GM06990 (cell line): ENCODE measurements at regions not wholly inside any gene's neighbourhood (a gene's known extent, or its start where the extent isn't known, plus 50 kb on each side); places are given as distances from the start of the nearest gene placed in this dataset.

ENCODE experiments used
- DNase-seq: peaks from one replicate; pipeline ENCODE4 v3.0.0-alpha.2; 2011; ENCODE audit not compliant: insufficient read length; ENCODE audit errors: extremely low read depth
- H3K27me3 ChIP-seq: replicated peaks from 2 replicates; pipeline ENCODE4 v1.6.0; 2011; ENCODE audit warnings: low read length; ENCODE audit not compliant: control insufficient read depth, insufficient read depth
- H3K36me3 ChIP-seq: 2 replicates; pipeline ENCODE4 v1.5.1; 2011; ENCODE audit warnings: low read length; ENCODE audit not compliant: control insufficient read depth, insufficient read depth
- H3K4me3 ChIP-seq: replicated peaks from 2 replicates; pipeline ENCODE4 v1.5.1; 2011; ENCODE audit warnings: low read depth, mild to moderate bottlenecking, control low read depth, low read length
- TF ChIP-seq, protein P1 (sequence below): IDR thresholded peaks from 2 replicates; pipeline ENCODE4 v1.5.1; 2011; ENCODE audit warnings: low read length, control low read depth, mild to moderate bottlenecking, inconsistent platforms; ENCODE audit not compliant: insufficient read depth, poor library complexity, severe bottlenecking

DNA sequence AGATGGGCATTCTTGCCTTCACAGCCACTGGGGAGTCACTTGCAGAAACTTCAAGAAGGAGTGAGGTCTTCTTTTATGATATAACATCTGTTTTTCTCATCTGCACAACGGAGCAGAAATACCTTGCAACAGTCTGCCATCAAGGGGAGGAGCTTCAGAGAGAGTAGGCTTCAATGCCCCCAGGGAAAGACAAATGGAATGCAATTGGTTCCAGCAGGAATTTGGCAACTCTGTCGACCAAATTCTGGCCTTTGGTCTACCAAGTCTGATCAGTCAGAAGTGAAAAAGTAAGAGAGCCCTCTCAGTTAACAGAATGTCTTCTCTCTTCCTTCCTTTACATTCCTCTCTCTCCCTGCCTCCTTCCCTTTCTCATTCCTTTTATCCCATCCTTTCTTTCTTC is 229.3 kb downstream of the IDS start:
- no peaks in the 10 kb centered on the region for H3K36me3 ChIP-seq
- no peak overlapping the region for H3K4me3 ChIP-seq
- TF ChIP-seq, protein P1, sequence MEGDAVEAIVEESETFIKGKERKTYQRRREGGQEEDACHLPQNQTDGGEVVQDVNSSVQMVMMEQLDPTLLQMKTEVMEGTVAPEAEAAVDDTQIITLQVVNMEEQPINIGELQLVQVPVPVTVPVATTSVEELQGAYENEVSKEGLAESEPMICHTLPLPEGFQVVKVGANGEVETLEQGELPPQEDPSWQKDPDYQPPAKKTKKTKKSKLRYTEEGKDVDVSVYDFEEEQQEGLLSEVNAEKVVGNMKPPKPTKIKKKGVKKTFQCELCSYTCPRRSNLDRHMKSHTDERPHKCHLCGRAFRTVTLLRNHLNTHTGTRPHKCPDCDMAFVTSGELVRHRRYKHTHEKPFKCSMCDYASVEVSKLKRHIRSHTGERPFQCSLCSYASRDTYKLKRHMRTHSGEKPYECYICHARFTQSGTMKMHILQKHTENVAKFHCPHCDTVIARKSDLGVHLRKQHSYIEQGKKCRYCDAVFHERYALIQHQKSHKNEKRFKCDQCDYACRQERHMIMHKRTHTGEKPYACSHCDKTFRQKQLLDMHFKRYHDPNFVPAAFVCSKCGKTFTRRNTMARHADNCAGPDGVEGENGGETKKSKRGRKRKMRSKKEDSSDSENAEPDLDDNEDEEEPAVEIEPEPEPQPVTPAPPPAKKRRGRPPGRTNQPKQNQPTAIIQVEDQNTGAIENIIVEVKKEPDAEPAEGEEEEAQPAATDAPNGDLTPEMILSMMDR, result no peak
- no peak for DNase-seq
- H3K27me3 ChIP-seq, result no peaks in the 10 kb centered on the region

DNA sequence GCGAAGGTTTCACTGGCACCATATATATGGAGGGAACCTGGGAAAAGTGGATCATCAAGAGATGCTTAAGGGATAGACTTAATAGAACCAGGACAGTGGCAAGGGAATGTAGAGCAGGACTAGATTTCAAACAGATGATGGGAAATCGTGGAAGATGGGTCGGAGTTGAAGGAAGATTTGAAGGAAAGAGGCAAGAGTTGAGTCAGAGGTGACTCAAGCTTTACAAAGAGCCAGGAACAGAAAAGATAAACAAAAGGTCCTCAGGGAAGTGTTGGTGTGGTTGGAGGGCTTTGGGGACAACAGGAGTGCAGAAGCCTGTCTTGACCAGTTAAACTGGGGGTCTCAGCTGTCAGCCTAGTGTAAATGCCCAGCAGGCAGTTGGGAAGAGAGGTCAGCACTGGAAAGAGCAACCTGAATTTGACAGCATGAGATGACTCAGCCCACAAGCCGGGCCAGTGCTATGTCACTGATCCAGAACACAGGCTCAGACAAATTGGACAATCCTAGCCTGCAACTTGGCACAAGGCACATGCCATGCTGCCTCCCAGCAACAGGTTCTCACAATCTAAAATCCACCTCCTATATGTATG is 230.5 kb downstream of the IDS start:
- TF ChIP-seq, protein P1, result no peak
- H3K4me3 ChIP-seq, result no peak overlapping the region
- H3K27me3 ChIP-seq, result no peaks in the 10 kb centered on the region
- DNase-seq, result no peak
- H3K36me3 ChIP-seq, result no peaks in the 10 kb centered on the region

DNA sequence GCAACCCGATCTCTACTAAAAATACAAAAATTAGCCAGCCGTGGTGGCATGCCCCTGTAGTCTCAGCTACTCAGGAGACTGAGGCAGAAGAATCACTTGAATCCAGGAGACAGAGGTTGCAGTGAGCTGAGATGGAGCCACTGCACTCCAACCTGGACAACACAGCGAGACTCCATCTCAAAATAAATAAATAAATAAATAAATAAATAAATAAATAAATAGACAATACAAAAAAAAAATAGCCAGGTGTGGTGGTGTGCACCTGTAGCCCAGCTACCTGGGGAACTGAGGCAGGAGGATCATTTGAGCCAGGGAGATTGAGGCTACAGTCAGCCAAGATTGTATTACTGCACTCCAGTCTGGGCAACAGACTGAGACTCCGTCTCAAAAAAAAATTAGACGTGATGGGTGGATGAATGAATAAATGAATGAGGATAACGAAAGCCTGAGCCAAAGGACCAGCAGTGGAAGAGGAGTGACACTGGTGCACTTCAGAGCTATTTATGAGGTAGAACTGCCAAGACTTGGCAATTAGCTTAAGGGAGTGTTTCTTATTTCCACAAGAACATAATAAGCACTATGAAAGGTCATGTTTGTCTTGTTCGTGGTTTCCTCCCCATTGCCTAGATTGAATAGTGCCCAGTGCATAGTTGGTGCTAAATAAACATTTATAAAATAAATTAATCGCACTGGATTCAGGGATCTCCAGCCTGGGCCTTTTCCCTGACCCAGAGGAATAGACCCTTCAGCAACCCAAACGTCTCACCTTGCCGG is 232.2 kb downstream of the IDS start:
- Histone ChIP-seq H3K4me3 (no peak overlapping the region), H3K36me3 (no peaks in the 10 kb centered on the region), H3K27me3 (no peaks in the 10 kb centered on the region)
- no peak for DNase-seq
- TF ChIP-seq, protein P1, result no peak

DNA sequence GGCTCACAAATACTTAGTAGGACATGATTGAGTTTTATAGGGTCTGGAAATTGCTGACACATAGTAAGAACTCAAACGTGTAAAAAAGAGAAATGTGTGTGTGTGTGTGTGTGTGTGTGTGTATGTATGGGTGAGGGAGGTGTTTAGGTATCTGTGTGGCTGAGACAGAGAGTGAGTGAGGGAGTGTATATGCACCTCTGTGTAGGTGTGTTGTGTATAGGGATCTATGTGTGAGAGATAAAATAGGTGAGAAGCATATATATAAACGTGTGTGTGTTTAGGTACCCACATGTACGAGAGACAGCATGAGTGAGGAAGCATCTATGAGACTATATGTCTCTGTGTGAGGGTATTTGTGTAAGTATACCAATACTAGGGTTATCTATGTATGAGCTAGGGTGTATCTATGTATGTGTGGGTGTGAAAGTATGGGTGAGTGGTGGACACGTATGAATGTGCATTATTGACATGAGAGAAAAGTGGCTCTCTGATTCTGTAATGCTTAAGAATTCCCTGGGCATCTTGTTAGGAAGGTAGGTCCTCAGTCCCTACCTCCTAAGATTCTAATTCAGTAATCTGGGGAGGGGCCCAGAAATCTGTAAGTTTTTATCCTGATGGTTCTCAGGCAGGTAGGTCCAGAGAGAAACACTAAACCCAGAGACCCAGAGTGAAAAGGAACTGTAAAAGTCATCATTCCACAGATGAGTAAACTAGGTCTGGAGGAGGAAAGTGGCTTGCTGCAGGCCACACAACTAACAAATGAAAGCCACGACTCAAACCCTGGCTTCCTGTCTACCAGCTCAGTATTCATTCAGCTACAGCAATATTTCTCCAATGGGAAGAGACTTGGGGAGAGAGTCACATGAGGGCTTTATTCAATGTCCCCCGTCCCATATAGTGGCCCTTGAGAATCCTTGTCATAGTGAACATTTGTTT is 237.0 kb downstream of the IDS start:
- DNase-seq, result no peak
- Histone ChIP-seq H3K36me3 (no peaks in the 10 kb centered on the region), H3K27me3 (no peaks in the 10 kb centered on the region), H3K4me3 (no peak overlapping the region)
- TF ChIP-seq, protein P1, result no peak

DNA sequence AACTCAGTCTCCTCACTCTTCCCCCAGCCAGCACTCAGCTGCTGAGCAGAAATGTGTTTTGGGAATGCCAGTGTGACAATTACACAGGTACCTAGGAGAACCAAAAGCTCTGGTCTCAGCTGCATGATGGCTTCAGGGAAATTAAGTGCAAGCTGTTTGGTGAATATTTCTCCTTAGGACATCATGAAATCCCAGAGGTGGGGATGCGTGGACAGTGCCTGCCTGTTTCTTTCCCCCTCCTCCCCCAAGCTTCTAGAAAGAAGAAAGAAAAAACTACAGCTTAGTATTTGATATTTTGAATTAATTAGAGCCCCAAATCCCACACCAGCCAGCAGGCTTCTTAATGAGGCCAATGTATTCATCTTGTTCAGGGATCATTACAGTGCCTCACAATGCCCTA is 243.0 kb downstream of the IDS start:
- H3K4me3 ChIP-seq, result no peak overlapping the region
- DNase-seq, result no peak
- no peaks in the 10 kb centered on the region for H3K27me3 ChIP-seq
- TF ChIP-seq, protein P1, result no peak
- H3K36me3 ChIP-seq, result no peaks in the 10 kb centered on the region
